GM23248 (cell line): ENCODE measurements at regions not wholly inside any gene's neighbourhood (a gene's known extent, or its start where the extent isn't known, plus 50 kb on each side); places are given as distances from the start of the nearest gene placed in this dataset.

Source experiments
- EZH2 ChIP-seq: fragments of 200-600 bp; sonication (generic); IDR thresholded peaks from 2 replicates; pipeline ENCODE4 v1.6.1; 2018; ENCODE audit warnings: antibody characterized with exemption, mild to moderate bottlenecking; ENCODE audit not compliant: insufficient read depth, poor library complexity, severe bottlenecking
- EZH2phosphoT487 ChIP-seq: fragments of 200-600 bp; sonication (generic); IDR thresholded peaks from 2 replicates; pipeline ENCODE4 v1.6.1; 2018; ENCODE audit warnings: antibody characterized with exemption, moderate library complexity, mild to moderate bottlenecking, low read depth; ENCODE audit not compliant: insufficient read depth

DNA sequence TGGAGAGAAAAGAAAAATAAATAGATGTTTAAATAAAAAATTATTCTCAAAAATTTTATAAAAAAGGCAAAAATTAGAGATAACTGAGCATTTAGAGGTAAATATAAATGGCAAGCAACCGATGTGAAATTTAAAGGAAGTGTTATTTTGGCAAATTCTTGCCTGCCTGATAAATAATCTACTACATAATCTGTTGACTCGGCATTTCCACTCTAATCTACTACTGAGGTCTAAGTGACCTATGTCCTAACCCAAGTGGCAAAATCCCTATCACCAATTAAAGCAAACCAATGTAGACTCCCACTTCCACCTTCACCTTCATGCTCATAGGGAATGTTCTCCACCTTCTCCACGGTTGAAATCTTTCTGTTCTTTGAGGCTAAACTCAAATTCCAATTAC is 1124.1 kb upstream of the CDH2 start:
- TF ChIP-seq EZH2 (no peak), EZH2phosphoT487 (no peak)
